ENCODE measurements at regions not wholly inside any gene's neighbourhood (a gene's known extent, or its start where the extent isn't known, plus 50 kb on each side); places are given as distances from the start of the nearest gene placed in this dataset.

DNA sequence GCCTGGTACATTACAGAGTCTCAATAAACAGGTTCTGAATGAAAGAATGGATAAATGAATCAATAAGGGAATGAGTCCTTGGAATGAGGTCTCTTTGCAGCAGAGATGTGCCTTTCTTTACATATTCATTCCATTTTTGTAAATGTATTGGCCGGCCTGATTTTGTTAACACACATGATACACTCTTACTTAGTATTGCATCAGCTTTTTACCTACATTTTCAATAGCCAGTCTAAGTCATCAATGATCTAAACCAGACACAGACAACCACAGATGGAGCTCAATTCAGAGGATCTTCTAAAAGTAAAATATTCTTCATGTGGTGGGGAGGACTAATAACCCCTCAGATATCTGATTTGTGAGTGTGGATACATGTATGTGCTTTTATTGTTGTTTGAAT, 653.1 kb downstream of the LMO4 start:
- no peak for TF ChIP-seq POLR2A (IDR thresholded peaks at IDR 0.05)
- TF ChIP-seq, protein P1, sequence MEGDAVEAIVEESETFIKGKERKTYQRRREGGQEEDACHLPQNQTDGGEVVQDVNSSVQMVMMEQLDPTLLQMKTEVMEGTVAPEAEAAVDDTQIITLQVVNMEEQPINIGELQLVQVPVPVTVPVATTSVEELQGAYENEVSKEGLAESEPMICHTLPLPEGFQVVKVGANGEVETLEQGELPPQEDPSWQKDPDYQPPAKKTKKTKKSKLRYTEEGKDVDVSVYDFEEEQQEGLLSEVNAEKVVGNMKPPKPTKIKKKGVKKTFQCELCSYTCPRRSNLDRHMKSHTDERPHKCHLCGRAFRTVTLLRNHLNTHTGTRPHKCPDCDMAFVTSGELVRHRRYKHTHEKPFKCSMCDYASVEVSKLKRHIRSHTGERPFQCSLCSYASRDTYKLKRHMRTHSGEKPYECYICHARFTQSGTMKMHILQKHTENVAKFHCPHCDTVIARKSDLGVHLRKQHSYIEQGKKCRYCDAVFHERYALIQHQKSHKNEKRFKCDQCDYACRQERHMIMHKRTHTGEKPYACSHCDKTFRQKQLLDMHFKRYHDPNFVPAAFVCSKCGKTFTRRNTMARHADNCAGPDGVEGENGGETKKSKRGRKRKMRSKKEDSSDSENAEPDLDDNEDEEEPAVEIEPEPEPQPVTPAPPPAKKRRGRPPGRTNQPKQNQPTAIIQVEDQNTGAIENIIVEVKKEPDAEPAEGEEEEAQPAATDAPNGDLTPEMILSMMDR (IDR thresholded peaks at IDR 0.05): no peak
- no peak for TF ChIP-seq EP300 (IDR thresholded peaks at IDR 0.05; ENCODE audit: low read depth)
